Activated T-helper 9 cell treated with anti-CD3 and anti-CD28 coated beads, Interleukin-2, amount 50 U/mL, for 16 hours (primary cell): ENCODE measurements at regions not wholly inside any gene's neighbourhood (a gene's known extent, or its start where the extent isn't known, plus 50 kb on each side); places are given as distances from the start of the nearest gene placed in this dataset.

Experiments used
- DNase-seq: peaks from one replicate; pipeline ENCODE4 v3.0.0-alpha.2; 2020; ENCODE audit warnings: low read depth

GRCh38 chr6:165952514-165952913 is 215.1 kb downstream of the TBXT start:
- DNase-seq = no peak

DNA sequence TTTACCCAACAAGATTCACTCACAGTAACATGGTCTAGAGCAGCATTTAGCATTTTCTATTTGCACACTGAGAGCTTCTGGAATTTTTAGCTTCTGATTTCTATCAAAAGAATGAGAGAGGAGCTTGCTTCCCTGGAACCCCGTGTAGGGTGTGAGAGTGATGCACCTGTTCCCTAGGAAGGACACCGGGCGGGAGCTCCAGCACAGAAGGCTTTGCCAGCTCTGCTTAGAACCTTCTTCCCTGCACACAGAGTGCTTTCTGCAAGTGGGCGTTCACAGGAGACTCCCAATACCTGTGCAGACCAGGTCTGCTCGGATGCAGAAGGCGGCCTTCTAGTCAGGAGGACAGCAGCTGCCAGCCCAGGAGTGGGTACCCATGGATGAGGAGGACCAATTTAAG is 217.3 kb downstream of the TBXT start:
- no peak for DNase-seq

DNA sequence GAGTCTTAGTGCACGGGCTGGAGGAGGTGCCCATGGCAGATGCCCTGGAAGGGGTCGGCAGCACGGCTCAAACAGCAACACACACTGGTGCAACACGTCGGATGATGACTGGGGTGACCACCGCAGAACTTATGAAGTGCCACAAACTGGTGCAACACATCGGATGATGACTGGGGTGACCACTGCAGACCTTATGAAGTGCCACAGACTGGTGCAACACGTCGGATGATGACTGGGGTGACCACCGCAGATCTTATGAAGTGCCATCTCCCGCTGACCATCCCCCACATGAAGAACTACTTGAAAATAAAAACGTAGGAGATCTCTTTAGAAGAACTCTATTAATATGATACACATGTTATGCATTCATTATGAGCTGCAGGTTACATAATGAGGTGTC is 218.3 kb downstream of the TBXT start:
- DNase-seq = no peak

GRCh38 chr6:165944002-165944466 is 223.6 kb downstream of the TBXT start:
- no peak for DNase-seq

- DNase-seq = no peak
Measured at GRCh38 chr6:165941786-165942185, 225.9 kb downstream of the TBXT start.

GRCh38 chr6:165941249-165941775 is 226.3 kb downstream of the TBXT start:
- no peak for DNase-seq

DNA sequence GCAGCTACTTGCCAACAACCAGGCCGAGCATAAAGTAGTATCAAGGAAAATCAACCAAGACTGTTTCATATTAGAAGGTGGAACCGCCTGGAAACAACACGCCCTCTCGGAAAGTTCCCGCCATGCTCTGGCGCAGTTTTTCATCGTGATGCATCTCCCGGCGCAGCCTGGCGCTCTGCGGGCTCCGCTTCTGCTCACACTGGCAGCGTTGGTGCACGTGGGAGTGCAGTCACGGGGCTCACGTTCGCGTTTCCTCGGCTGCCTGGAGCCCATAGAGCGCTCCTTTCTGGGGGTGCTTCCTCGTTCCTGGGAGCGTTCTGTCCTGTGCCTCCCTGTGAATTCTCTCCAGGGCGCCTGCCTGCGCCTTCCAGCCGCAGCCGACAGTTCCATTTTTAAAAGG is 227.3 kb downstream of the TBXT start:
- DNase-seq = no peak

- DNase-seq = no peak
Measured at GRCh38 chr6:165939601-165940290, 227.9 kb downstream of the TBXT start.

DNA sequence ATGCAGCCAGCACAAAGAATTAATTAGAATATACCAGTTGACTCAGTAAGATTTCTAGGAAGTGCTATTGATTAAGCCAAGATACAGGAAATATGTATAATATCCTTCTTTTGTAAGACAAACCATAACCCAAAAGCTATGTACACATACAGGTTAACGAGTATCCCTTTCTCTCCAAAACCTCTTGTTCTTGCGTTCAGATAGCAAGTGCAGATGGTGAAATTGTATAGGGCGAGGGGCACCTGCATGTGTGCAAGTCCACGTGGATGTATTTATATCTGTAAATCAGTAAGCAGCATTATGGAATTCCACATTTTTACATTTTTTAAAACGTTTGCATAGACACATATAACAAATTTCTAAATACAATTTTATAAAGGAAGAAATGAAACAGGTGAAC is 228.6 kb downstream of the TBXT start:
- DNase-seq = no peak

DNA sequence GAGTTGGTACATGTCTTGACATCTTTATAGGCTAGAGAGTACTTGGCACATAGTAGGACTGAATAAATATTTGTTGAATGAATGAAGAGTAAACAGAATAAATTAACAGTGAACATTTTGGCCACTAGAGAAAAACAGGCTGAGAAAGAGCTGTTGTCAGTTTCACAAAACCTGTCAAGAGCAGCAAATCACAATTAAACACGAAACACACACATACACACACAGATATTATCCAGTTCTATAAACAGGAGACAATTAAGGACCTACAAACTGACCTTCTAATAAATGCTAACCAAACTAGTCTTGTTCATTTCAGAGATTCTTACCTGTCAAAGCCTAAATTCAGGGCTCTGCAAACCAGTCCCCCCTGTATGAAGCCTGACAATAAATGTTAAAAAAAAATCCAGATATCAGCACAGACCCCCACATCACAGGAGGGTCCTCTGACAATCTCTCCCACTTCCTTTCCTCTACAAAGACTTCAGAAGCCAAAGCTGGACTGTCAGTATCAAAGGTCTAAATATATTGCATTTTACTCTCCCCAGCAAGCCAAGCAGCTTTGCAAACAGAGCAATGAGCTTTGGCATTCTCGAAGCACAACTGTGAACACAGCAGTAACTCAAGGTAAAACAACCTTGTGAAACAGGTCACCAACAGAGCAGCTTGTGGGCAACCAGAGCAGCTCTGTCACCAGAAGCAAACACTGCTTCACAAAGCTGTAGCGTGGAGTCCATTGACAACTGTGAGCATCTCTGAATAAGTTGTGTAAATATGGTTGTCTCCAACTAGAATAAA is 229.9 kb downstream of the TBXT start:
- no peak for DNase-seq

DNA sequence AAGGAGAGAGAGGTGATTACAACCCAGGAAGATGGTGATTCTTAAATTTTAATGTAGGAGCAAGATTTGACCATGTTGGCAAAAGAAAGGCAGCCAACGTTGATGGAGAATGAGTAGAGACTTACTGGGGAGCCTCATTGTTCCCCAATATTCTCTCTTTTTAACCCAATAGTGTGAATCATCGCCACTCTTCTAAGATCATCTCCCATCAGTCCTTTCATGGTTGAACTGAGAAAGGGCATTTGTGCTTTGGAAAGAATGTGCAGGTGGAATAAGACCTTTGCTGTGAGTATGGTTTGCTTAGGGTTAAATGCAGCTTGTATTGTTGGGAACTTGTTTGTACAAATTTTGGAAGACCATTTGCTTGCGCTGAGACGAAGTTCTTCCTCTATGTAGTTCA is 231.0 kb downstream of the TBXT start:
- DNase-seq = no peak

DNA sequence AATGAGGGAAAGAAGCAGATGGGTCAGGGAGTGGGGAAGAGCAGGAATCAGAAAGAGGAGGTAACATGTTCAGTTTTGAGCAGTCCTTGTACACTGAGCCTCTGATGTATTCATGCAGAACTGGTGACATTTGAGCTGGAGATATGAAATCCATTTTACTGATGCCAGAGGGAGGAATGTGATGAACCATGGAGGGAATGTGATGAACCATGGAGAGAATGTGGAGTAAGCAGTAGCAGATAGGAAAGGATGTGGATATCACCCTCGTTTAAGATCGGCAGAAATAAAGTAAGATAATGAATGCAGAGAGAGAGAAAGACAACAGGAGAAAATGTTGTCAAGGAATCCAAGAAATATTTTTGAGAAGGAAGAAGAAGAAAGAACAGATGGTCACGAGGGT is 231.6 kb downstream of the TBXT start:
- no peak for DNase-seq

DNA sequence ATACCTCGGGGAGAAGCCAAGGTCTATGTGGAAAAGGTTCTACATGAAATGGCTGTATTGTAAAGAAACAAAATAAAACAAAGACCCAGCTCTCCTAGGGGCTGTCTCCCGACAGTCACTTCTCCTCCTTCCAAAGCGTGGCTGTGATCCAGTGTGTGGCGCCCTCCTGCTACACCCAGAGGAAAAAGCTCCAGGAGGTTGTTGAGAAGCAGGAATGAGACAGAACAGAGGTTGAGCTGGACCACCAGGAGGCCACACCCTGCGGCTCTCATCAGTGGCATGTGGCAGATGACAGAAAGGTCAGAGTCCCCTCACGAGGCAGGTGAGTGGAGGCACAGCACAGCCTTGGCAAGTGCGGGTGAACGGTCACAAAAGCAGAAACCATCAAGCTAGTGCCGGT is 236.0 kb downstream of the TBXT start:
- DNase-seq = no peak

DNA sequence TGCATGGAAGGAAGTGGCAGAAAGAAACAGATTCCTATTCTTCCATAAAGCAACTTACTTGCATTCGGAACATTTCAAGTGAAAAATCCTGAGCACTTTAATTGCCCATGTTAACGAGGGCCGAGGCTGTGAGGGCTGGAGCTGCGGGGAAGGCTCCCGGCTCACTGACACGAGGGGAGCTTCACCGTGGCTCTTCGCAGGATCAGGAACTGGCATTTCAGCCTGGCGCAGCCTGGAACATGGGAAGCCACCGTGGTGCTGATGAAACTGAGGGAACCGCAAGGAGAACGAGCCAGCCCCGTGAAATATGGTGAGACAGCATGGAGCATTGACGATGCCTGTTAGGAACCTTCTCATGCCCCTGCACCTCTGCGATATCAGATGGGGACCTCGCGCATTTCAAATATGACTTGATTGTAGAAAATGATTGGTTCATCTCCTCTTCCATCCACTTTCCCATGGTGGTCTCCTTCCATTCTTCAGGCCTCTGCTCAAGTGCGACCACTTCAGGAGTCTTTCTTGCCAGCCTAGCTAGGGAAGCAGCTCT is 236.9 kb downstream of the TBXT start:
- DNase-seq = no peak

DNA sequence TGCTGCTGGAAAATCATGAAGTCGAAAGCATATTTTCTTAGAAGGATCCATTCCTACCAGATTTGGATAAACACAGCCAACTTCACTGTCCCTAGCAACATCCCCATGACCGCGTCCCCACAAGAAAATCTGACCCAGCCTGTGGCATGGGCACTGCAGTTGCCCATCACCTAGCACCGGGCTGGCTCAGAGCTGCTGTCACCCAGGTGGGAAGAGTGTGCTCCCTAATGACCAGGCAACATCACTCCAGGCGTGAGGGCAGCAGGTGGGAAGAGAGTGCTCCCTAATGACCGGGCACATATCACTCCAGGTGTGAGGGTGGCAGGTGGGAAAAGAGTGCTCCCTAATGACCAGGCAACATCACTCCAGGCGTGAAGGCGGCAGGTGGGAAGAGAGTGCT is 238.0 kb downstream of the TBXT start:
- no peak for DNase-seq

DNA sequence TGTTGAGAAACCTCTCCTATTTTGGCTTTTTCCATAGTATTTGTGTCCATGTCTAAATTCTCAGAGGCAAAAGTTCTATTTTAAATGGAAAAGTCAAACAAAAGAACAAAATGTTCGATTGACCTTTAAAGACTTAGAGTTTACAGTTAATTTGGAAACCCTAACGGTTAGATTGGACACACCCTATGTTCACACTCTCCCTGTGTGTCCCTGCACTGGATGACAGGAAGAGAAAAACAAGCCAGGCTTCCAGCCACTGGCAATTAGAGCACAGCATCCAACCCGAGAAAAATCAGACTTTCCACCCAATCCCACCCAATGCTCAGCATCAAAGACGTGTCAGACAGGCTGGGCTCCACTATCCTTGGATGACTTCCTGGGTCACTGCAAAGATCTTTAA is 241.3 kb downstream of the TBXT start:
- no peak for DNase-seq

DNA sequence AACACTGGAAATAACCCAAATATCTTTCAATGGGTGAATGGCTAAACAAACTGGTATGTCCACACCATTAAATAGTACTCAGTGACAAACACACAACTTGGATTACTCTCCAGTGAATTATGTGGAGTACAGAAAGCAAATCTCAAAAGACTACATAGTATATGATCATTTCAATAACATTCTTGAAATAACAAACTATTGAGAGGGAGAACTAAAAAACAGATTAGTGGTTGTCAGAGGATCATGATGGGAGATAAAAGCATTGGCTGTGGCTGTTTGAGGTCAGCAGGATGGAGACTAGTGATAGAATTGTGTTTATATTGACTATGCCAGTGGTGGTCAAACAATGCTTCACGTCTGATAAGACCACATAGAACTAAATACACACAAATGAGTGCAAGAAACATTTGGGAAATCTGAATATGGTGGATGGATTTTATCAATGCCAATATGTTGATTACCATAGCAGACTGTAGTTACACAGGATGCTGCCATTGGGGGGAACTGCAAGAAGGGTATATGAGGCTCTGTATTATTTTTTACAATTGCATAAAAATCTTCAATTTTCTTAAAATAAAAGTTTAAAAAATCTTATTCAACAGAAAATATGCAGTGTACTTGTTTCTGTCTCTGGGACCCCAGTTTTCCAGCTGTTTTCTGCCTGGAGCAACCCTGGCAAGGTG is 242.0 kb downstream of the TBXT start:
- DNase-seq = no peak

- DNase-seq = no peak
Measured at GRCh38 chr6:165922309-165922794, 245.3 kb downstream of the TBXT start.

DNA sequence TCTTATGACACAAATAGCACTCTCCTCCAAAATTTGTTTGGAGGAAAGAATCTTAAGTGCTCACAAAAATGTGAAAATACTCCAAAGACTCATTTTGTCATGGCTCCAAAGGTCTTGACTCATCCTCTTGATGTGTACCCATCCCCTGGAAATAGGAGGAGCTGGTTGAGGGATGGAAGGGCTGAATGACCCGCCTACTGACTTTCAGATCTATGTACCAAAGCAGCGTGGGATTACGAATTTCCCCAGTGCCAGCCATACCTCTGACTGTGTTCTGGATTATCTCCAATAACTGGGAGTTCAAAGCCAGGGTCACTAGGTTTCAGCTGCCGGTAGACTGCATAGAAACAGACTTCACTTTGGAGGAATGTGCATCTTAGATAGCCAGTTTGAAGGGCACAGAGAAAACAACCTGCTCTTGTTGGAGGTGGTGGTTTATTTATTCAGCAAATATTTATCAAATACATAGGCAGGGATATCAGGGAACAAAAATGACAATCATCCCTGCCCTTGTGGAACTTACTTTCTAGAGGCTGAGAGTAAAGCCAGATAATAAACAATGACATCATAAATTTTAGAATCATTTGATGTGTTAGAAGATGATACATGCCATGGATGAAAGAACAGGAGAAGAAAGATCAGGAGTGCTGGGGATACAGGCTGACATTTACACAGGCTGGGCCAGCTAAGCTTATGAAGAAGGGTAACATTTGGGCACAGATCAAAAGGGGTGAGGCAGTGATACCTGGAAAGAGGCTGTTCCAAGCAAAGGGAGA is 246.6 kb downstream of the TBXT start:
- DNase-seq = no peak

GRCh38 chr6:165917576-165917975 is 250.1 kb downstream of the TBXT start:
- DNase-seq = no peak

DNA sequence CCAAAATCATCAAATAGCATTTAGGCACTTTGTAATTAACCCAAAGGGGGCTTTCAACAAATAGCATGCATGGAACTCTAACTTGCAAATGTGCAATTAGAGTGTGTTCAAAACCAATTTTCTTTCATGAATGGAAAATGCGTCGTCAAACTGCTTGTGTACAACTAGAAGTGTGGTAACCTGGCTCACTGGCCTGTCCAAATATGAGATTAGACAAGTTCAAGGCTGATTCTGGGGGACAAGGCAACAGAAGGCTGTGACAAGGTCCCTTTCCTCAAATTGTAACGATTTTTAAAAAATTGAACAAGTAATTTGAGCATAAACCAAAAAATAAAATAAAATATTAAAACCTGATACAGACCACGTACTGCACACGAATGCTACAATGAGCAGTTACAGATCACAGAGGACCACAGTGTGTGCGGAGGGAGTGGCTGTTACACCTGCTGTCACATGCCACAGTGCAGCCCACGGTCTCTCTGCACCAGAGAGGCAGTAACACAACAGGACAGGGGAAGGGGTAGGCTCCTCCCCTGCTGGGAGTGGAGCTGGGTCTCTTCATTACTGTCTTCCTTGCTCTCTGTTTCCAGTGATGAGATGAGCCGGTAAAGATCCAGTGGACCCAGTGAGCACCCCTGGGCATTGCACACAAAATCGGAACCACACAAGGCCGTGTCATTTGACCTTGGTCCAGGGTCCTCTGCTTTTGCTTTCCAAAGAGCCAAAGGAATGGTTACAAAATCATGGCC is 252.2 kb upstream of the PDE10A start:
- no peak for DNase-seq
